Hepatocyte (in vitro differentiated cells): ENCODE measurements at regions not wholly inside any gene's neighbourhood (a gene's known extent, or its start where the extent isn't known, plus 50 kb on each side); places are given as distances from the start of the nearest gene placed in this dataset.

Experiments
- CTCF ChIP-seq: fragments of 200-600 bp; sonication (generic); IDR thresholded peaks from 2 replicates; pipeline ENCODE4 v1.5.1; 2016; ENCODE audit warnings: antibody characterized with exemption, mild to moderate bottlenecking; ENCODE audit not compliant: poor library complexity
- EZH2 ChIP-seq: fragments of 200-600 bp; sonication (generic); IDR thresholded peaks from 2 replicates; pipeline ENCODE4 v1.6.1; 2016; ENCODE audit warnings: antibody characterized with exemption, mild to moderate bottlenecking, borderline replicate concordance
- EZH2phosphoT487 ChIP-seq: fragments of 200-600 bp; sonication (generic); IDR thresholded peaks from one replicate; pipeline ENCODE4 v1.6.1; 2018; ENCODE audit warnings: antibody characterized with exemption, mild to moderate bottlenecking, low read depth, moderate library complexity; ENCODE audit not compliant: unreplicated experiment, severe bottlenecking

GRCh38 chr12:90745211-90745610, 209.8 kb downstream of the CCER1 start:
- TF ChIP-seq CTCF (no peak), EZH2 (no peak), EZH2phosphoT487 (no peak)
